Activated CD4-positive, alpha-beta T cell treated with anti-CD3 and anti-CD28 coated beads, Interleukin-10, Interleukin-2, amounts not matched to agents 100 ng/mL and 50 ng/mL, durations not matched to agents 16 hours and 8 hours (primary cell): ENCODE measurements at regions not wholly inside any gene's neighbourhood (a gene's known extent, or its start where the extent isn't known, plus 50 kb on each side); places are given as distances from the start of the nearest gene placed in this dataset.

Experiments used
- DNase-seq: peaks from one replicate; pipeline ENCODE4 v3.0.0-alpha.2; 2020

DNA sequence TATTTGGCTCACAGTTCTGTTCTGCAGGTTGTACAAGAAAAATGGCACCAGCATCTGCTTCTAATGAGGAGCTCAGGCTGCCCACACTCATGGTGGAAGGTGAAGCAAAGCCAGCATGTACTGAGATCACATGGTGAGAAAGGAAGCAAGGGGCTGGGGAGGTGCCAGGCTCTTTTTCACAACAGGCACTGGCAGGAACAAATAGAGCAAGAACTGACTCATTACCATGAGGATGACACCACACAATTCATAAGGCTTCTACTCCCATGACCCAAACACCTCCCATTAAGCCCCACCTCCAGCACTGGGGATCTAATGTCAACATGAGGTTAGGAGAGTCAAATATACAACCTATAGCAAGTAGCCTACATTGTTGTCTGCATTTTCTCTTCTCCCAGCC is 522.6 kb downstream of the RFC3 start:
- DNase-seq, result no peak

DNA sequence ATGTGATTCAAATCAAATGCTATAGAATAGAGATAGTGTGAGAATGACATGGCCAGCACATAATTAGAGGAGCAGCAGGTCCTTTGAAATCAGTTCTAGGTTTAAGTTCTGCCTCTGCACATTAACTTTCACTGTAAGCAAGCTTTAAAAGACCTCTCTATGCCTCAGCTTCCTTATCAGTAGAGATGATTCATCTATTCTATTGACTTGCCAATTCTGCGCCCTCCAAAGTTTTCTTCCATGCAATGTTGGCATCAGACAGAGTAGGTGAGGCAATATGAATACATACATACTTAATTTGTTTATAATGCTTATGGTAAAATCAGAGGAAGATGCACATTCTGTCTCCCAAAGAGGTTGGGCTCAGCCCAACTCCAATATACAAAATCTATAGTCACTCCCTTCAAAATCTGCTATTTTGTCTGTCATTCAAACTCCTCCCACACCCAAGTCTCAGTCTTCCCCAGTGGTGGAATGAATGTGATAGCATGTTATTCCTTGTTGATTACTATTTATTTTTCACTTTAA is 525.5 kb downstream of the RFC3 start:
- DNase-seq, result no peak

DNA sequence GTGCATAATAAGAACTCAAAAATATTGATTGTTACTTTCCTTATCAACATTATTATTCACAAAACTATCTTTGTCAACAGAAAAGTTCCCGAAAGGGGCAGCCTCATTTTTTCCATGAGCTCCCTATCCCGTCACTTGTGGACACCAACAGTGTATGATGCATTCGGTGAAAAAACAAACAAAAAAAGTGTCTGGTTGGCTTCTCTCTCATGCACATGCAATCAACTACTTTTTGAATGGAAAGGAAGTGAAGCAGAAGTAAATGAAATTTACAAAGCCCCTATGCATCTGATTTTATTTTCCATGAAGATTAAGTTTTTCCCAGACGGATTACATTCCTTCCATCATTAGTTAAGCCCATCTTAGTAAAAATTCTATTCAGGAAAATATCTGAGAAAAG is 526.9 kb downstream of the RFC3 start:
- no peak for DNase-seq

DNA sequence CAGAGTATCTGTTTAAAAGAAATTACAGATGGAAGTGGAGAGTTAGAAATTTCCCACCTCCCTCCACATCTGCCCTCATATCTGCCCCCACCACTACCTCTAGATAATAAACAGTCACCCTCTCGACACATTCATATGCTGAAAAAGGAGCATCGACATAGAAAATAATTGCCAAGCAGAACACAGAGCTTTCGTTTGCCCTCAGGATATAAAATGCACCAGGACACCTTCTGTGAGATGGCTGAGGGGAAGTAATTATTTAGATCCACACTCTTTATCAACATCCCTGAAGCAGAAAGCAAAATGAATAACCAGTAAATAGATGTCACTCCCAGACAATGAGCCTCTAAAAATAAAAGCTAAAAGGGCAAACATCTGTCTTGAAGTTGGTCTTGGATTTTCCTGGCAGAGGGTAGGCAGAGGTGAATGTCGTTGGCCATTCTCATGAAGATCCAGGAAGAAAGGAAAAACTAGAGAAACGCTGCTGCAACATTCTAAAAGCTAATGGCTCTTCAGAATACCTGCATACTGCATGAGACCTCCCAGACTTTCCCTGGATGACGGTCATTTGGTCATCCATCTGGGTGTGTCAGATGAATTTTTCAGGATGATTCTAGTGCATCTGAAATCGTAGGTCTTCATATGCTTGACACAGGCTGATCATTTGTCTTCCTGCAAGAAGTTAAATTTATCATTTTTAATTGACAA is 527.5 kb downstream of the RFC3 start:
- DNase-seq, result no peak

DNA sequence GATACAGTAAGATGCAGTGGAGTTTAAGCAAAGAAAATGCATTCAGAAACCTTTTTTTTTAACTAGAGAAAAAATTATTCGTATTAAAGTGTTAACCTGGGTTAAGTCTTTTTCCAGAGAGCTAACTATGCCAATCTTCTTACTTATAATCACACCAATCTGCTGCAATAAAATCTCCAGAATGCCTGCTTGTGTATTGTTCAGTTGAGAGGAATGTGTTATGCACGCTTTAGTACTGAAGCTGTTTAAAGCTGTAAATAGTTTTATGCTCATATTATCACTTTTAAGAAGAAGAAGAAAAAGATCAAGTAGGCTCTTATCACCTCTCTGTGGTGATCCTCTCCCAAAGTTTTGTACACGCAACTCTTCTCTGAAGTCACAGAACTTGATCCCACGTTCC is 528.7 kb downstream of the RFC3 start:
- no peak for DNase-seq

DNA sequence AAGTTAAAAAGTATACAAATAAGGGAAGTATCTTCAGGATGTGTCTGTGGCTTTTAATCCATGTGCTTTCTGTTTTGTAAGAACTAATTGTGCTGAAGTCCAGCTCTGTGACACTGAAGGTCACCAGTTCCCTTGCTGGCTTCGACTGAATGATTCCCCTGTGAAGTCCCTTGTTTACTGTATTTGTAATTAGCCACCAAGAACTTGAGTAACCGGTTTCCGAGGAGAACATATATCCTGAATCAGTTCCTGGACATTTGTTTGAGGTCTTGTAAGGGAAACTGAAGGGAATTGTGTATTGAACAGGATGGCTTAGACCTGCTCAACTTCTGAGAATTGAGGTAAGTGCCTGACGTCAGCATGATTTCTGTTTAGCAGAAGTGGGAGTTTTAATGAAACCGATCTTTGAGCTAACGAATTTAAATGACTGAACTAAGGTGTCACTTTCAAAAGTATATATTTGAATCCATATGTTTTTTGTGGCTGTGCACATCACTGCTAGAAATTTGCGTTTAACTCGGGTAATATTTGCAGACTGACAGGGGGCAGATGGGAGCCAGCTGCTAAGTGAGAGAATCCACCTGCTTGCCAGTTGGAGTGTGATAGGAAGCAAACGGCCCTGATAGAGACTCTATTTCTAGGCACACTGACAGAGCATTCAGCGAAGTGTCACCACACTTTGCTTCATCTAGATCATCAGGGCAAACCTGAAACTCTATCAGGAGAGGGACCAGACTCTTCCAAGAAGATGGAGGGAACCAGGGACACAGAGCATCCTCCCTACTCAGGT is 530.0 kb downstream of the RFC3 start:
- no peak for DNase-seq

DNA sequence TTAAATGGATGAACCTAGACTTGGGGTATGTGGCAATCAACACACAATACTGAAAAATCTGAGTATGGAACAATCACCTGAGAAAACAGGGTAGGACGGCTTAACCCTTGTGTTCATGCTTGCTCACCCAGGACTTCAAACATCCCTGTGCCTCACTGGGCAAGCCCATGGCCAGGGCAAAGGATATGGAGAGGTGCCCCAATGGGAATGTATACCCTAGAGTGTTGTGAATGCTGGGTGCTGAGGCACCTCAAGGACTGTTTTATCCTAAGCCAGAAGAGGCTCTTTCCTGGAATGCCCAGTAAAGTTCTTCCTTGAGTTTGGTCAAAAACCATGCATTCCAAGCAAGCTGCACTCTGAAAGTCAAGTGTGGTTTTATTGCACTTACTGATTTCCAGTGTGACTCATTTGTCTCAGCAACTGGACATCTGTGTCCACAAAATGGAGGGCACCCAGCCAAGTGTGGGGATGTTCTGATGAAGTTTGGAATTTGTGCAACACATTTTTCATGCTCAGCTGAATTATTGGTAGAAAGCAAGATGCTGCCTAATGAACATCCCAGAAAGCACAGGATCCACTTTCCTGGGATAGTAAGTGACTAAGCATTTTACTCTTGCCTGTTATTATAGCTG is 531.3 kb downstream of the RFC3 start:
- DNase-seq, result no peak

DNA sequence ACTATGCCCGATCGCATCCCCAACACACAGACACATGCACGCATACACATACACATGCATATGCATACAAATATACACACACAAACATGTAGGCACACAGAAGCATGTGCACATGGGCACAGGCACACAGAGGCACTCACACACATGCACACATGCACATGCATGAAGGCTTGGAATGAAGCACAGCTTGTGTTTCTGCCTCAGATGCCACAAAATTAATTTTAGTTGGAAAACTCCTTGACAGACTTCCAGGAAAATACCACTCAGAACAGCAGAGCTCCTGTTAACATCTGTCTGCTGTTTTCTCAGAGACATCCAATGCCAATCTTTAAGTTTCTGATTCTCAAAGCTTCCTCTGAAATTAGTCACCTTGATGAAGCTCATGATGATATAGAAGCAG is 532.7 kb downstream of the RFC3 start:
- DNase-seq, result no peak

DNA sequence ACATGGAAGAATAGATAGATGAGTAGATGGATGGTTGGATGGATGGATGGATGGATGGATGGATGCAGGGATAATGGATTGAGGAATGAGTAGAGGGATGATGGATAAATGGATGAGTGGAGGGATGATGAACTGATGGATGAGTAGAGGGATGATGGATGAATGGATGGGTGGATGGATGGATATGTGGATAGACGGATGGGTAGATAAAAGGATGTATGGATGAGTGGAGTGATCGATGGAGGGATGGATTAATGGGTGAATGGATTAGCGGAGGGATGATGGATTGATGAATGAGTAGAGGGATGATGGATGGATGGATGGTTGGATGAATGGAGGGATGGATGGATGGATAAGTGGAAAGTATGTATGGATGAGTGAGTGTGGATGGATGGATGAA is 533.2 kb downstream of the RFC3 start:
- DNase-seq, result no peak

DNA sequence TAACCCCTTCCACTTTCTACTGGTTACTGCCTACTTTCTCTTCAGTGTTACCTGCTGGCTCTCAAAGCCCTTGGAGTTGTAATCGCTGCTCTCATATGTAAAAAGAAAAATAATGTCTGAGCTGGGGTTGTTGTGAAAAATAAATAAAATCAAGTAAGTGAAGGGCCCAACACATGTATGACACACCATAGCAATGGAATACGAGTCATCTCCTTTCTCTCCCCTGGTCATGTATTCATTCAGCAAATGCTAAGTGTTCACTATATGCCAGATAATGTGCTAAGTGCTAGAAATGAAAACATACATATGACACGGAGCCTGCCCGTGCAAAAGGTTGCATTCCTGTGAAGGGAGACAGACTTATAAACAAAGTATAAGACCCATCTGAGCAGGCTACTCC is 535.0 kb downstream of the RFC3 start:
- DNase-seq, result no peak

DNA sequence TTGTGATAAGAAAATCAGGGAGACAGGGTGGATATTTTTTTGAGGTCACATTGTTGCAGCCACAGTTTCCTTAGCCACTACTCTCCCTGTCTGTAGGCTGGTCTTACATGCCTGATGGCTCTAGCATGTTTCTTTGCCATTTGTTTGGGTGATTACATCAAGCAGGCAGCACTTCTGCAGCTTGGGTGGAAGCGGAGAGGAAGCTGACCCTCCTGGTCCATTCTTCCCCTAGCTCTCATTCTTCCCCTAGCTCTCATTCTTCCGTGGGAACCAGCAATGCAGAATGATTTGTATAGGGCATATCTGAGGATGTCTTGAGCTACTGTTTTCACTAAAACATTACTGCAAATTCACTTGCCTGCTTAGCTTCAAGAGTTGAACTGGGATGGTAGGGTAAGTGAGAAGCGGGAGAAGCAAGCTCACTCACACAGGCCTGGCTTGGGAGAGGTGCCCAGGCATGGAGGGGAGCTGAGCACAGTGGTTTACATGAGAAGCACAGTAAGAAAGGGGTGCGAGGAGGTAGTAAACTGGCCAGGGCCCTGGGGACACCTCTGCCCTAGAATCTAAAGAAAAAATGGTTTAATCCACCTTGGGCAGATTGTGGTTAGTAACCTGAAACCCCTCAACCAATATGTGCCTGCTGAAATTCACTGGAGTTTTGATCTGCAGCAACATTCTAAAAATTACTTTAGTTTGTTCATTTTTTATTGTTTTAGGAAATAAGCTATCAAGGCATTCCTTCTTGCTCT is 538.9 kb downstream of the RFC3 start:
- DNase-seq, result no peak

DNA sequence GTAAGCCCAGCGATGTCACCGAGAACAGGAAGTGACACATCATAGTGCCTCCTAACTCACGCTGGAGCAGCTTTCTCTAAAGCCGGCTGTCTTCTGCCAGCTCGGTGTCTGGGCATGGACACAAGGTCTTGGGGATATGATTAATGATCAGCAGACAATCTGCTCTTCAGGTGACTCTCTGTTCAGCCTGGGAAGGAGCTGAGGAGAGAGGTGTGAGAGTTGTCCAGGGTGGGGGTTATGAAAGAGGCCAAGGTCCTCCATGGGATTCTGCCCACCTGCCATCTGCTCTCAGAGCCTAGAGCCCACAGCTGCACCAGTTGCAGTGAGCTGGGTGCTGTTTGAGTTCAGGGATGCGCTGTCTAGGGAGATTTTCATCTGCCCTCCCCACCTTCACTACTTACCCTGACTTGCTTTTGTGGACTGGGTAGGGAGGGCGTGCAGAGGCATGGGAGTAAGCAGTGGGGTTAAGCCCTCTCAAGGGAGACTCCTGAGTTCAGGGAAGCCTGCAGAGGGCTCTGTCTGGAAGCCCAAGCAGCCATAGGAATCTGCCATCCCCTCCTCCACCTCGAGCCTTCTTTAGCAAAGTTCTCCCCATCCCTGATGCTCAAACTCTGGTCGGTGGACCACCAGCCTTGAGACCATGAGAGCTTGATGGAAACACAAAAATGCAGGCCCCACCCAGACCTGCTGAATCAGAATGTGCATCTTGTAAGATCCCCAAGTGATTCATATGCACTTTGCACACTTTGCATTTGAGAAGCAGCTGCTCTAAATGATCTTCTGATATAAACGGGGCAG is 539.7 kb downstream of the RFC3 start:
- DNase-seq, result no peak

DNA sequence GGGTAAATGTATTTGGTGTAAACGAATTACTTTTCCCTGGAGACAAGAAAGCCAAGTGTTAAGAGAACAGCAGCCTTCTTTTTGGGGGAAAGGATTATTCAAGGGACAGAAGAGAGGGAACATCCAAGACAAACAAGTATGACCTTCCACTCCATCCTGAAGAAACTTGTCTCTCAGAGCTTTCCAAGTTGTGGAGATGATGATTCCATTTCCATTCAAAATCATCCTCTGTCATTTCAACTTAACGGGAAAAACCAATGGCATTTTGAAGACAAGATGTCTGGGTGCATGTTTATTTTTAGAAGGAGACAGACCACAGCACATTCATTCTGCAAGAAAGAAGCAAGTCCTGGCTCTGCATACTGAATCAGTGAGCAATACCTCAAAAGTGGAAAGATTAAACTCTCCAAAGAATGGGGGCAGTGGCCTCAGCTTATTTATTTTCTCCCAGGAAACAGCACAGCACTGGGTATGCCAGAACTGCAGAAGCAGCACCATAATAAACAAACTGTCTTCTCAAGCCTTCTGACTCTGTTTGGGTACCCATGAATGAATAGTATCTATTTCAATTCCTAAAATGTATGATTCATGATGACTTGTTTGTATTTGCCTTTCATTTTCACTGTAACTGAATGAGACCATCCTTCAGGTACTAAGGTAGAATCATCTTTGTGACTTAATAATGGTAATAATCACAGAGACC is 541.0 kb downstream of the RFC3 start:
- DNase-seq, result no peak

DNA sequence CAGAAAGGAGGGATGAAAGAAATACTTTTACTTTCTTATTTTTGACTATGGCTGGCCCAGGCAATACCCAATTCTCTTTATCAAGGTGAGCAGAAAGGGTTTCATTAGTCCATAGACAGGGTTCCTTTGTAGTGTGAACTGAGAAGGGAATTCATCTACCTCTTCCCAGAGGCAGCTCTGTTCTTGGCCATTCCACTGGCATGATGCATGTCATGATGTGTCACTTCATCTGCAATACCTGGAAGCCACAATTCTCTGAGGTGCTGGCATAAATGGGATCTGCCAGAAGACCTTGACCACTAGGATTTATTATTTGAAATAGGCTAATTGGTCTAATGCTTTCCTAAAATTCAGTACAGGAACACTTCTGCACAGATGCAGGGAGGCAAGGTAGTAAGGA is 542.8 kb downstream of the RFC3 start:
- no peak for DNase-seq

DNA sequence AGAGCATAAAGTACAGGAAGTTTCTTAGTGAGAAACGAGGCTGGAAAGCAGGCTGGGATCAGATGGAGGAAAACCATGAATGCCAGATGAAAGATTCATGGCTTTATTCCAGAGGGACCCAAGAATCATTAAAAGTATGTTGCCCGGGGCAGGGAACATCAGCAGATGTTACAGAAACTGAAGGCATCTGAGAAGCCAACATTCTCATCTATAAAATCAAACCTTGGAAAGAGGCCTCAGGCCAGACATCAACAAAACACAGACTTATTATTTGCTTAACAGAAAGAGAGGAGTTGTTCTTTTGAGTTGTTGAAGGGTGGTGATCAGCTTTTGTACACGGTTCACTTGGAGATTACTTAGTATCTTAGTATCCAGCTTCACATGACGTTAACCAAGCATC is 543.6 kb downstream of the RFC3 start:
- DNase-seq, result no peak

DNA sequence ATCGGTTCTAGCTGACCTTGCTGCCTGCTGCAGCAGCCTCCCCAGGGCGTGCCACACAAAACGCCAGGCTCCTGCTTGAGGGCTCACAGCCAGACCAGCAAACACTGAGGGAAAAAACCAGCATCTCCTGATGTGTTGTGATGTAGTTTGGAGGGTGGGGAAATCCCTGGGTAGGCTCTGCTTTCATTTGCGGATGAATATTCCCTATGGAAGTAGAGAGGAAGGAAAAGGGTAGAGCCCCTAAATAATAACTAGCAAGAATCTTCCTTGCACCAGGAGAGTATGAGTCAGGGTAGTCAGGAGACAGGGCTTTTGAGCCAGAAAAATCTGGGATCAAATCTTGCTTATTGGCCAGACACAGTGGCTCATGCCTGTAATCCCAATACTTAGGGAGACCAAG is 545.3 kb downstream of the RFC3 start:
- no peak for DNase-seq

DNA sequence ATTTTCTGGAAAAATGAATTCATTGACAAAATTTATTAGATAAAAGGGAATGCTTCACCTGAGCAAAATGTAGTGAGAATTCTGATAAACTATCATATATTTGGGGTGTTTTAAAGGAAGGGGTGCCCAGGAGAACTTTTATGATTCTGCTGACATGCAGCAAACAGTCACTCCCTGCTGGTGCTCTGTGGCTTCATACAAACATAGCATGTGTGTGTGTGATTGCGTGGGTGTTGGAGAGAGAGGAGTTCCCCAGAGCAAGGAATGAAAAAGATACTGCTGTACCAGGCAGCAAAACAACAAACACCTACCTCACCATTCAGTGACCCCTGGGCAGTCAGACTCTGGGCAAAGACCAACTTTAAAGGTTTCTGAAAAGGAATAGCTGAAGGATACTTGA is 546.7 kb downstream of the RFC3 start:
- DNase-seq, result no peak

DNA sequence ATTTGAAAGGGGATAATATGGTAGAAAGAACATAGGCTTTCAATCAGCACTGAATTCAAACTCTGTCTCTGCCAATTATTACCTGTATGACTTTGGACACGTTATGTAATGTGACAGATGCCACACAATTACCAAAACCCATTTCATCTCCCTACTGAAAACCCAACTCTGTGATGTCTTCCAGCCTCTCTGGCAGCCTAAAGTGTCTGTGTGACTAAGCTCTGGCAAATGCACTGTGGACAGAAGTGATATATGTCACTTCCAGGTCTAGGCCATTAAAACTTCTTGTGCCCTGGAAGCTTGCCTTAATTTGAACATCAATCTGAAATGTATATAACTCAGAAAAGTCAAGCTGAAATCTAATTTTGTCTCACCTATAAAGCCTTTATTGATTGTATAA is 552.0 kb downstream of the RFC3 start:
- DNase-seq, result no peak

DNA sequence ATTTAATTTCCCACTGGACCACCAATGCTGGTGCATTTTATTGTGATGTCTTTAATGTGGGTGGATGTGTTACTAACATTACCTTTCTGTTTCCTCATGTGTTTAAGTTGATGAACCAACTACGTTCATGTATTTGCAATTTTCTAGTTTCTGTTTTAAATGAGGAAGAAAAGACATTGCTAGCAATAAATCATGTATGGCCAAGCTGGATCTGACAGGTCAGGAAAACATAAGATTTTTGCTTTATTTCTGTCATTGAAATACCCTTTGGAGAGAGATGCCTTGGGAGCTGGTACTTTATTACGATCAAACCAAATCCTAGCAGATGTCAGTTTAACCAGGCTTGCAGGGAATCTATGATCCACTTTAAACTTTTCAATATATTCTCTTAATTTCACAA is 553.2 kb downstream of the RFC3 start:
- no peak for DNase-seq

DNA sequence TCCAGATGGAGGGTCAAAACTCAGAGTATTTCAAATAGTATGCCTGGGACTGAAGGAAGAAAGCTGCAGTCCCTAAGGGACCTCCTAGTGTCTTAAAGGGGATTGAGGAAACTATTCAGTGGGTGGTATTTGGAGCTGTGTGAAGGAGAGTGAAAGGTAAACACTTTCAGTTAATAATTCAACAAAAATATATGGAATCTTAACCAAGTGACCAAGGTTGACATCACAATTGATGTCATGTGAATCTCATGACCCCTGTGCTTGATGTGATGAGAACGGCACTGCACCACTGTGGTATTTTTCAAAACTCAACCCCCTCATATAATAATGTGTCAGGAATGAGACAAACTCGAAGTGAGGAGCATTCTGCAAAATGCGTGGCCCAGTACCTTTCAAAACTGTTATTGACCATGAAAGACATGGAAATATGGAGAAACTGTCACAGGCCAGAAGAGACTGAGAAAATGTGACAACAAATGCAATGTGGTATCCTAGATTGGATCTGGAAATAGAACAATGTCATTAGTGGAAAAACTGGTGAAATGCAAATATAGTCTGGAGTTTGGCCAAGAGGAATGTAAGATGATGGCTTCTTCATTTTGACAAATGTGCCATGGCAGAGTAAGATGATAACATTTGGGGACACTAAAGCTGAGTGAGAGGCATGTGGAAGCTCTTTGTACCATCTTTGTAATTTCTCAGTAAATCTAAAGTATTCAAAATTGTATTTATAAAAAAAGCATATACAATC is 553.9 kb downstream of the RFC3 start:
- DNase-seq, result no peak

DNA sequence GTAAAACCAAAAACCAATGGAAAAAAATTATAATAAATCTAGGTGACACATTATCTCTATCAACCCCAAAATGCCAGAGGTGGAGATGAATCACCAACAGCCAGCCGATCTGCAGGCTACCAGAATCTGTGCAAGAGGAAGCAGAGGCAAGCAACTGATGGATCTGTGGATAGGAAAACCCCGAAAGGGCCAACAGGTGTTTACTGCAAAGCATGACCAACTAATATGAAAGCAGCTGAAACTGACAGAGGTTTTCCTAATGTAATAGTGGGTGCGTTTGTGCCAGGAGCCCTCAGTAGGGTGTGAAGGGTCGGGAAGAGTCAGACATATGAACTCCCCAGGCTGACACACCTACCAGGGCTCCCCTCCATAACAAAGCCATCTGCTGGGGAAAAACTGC is 554.6 kb downstream of the RFC3 start:
- DNase-seq, result no peak
